Epithelial cell of proximal tubule (primary cell): ENCODE measurements at regions not wholly inside any gene's neighbourhood (a gene's known extent, or its start where the extent isn't known, plus 50 kb on each side); places are given as distances from the start of the nearest gene placed in this dataset.

Experiments
- DNase-seq: peaks from one replicate; pipeline ENCODE4 v3.0.0-alpha.2; 2011; ENCODE audit warnings: low read depth
- H3K4me3 ChIP-seq: 2 replicates; pipeline ENCODE4 v1.5.1; 2011; ENCODE audit warnings: low read depth, mild to moderate bottlenecking, low read length
- TF ChIP-seq, protein P1 (sequence below): conservative IDR thresholded peaks from 2 replicates; pipeline ENCODE4 v1.5.1; 2012; ENCODE audit warnings: low read depth, mild to moderate bottlenecking, low read length

DNA sequence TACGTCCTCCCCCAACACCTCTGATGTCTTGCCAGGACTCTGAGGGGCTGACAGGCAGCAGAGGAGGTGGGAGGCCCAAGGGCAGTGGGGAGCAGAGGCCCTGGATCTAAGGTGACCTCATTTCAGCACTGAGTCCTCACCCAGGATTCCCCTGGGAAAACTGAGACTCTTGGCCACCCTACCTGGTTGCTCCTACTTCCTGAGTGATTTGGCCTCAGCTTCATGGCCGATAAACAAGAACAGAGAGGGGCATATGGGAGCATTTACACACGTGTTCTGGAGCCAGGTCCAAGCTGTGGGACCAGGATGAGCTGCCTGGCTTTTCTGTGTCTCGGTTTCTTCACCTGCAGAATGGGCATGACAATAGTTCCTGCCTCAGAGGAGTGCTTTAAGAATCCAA lies 133.8 kb downstream of the ANKRD60 start:
- DNase-seq: no peak
- H3K4me3 ChIP-seq: no peak overlapping the region
- TF ChIP-seq, protein P1, sequence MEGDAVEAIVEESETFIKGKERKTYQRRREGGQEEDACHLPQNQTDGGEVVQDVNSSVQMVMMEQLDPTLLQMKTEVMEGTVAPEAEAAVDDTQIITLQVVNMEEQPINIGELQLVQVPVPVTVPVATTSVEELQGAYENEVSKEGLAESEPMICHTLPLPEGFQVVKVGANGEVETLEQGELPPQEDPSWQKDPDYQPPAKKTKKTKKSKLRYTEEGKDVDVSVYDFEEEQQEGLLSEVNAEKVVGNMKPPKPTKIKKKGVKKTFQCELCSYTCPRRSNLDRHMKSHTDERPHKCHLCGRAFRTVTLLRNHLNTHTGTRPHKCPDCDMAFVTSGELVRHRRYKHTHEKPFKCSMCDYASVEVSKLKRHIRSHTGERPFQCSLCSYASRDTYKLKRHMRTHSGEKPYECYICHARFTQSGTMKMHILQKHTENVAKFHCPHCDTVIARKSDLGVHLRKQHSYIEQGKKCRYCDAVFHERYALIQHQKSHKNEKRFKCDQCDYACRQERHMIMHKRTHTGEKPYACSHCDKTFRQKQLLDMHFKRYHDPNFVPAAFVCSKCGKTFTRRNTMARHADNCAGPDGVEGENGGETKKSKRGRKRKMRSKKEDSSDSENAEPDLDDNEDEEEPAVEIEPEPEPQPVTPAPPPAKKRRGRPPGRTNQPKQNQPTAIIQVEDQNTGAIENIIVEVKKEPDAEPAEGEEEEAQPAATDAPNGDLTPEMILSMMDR: no peak

- DNase-seq: no peak
- TF ChIP-seq, protein P1: no peak
- H3K4me3 ChIP-seq: no peak overlapping the region
Observed at GRCh38 chr20:58094160-58094559, 134.3 kb downstream of the ANKRD60 start.

- TF ChIP-seq, protein P1: no peak
- H3K4me3 ChIP-seq: no peak overlapping the region
- DNase-seq: no peak
Observed at GRCh38 chr20:58092871-58093270, 135.6 kb downstream of the ANKRD60 start.

DNA sequence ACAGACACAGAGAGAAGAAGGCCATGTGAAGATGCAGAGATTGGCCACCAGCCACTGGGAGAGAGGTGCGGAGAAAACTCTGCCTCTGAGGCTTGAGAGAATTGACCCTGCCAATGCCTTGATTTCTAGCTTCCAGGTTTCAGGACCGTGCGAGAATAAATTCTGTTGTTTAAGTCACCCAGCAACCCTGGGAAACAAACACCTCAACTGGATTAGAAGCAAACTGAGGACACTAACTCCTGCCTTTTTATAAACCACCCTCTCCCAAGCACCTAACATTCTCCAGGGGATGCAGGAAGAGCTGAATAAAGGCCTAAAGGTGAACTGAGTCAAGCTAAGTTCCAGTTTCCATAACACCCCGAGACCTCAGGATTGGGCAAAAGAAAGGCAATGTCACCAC lies 136.1 kb downstream of the ANKRD60 start:
- TF ChIP-seq, protein P1: no peak
- DNase-seq: no peak
- no peak overlapping the region for H3K4me3 ChIP-seq

DNA sequence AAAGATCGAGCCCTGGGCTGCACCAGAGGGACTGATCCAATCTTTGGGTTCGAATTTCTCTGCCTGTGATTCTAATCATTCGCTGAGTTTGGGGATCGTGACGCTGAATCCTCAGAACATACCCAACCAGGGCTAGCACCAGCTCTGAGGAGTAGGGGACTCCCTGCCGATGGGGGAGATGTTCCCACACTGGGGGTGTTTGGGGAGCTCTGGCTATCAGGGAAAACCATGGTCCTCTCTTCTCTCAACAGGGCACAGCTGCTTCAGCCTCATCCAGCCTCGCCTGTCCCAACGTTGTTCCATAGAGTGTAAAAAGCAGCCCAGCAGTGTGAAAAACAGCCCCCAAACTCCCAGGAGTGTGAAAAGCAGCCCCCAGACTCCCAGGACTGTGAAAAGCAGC lies 136.6 kb downstream of the ANKRD60 start:
- no peak for DNase-seq
- TF ChIP-seq, protein P1: no peak
- no peak overlapping the region for H3K4me3 ChIP-seq

- no peak for DNase-seq
- TF ChIP-seq, protein P1: no peak
Observed at GRCh38 chr20:58090161-58090560, 138.3 kb downstream of the ANKRD60 start.

GRCh38 chr20:58088625-58089024 lies 139.8 kb downstream of the ANKRD60 start:
- no peak for DNase-seq
- H3K4me3 ChIP-seq: no peak overlapping the region
- TF ChIP-seq, protein P1: no peak

More at GRCh38 chr20:58090161-58090560, 138.3 kb downstream of the ANKRD60 start:
- H3K4me3 ChIP-seq: no peak overlapping the region
